ENCODE measurements at regions not wholly inside any gene's neighbourhood (a gene's known extent, or its start where the extent isn't known, plus 50 kb on each side); places are given as distances from the start of the nearest gene placed in this dataset.

DNA sequence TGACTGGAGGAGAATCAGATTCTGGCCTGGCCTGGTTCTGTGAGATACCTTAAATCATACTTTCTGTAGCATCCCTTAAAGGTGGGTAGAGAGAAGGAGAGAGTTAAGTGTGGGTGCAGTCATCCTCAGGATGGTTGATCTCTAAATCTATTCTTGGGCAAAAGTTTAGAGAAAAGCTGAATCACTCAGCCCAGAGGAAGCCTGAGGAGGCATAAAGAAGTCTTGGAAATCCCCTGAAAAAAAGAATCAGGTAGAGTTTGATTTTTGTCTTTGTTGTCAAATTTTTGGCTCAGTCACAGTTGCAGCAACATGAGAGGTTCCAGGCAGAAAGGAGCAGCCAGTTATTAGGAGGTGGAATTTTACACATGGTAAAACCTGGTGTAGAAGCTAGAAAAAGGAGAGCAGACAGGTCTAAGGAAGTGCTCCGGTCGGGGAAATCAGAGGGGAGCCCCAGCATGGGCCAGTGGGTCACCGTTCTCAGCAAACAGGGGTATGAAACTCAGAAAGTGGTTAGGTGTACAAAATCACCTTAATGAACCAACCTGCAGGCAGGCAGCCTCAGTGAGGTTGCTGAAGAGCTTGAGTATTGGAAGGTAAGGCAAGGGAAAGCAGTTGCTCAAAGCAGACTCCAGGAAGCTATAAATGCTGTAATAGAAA, 116.2 kb upstream of the CNTLN start:
- Mint-ChIP-seq H3K4me3 (ENCODE audit: unreplicated experiment) (no peak overlapping the region), H3K27me3 (ENCODE audit: insufficient read depth, unreplicated experiment) (no peaks in the 10 kb centered on the region), H3K36me3 (ENCODE audit: insufficient read depth, unreplicated experiment) (no peaks in the 10 kb centered on the region), H3K4me1 (ENCODE audit: low read depth, unreplicated experiment) (no peaks in the 10 kb centered on the region), H3K9me3 (ENCODE audit: unreplicated experiment) (no peaks in the 10 kb centered on the region), H3K27ac (ENCODE audit: unreplicated experiment) (no peak overlapping the region)
- H3K27me3 ChIP-seq (replicated peaks; ENCODE audit: control insufficient read depth, insufficient read depth, low read length) = no peaks in the 10 kb centered on the region
- TF ChIP-seq, protein P1, sequence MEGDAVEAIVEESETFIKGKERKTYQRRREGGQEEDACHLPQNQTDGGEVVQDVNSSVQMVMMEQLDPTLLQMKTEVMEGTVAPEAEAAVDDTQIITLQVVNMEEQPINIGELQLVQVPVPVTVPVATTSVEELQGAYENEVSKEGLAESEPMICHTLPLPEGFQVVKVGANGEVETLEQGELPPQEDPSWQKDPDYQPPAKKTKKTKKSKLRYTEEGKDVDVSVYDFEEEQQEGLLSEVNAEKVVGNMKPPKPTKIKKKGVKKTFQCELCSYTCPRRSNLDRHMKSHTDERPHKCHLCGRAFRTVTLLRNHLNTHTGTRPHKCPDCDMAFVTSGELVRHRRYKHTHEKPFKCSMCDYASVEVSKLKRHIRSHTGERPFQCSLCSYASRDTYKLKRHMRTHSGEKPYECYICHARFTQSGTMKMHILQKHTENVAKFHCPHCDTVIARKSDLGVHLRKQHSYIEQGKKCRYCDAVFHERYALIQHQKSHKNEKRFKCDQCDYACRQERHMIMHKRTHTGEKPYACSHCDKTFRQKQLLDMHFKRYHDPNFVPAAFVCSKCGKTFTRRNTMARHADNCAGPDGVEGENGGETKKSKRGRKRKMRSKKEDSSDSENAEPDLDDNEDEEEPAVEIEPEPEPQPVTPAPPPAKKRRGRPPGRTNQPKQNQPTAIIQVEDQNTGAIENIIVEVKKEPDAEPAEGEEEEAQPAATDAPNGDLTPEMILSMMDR (IDR thresholded peaks at IDR 0.05; ENCODE audit: insufficient read depth in 1 of 2, low read depth in 1 of 2, low read length in 1 of 2, severe bottlenecking in 1 of 2, unreplicated experiment in 1 of 2) = no peak
- H3K4me3 ChIP-seq (ENCODE audit: low read depth, low read length) = no peak overlapping the region
- no TSS peak for BruUV-seq (replicated peaks)
- ChIA-PET POLR2A (no interaction called here), CTCF (no interaction called here)
- H3K4me1 ChIP-seq = no peaks in the 10 kb centered on the region
- no peak for DNase-seq
- intact Hi-C loops (cut with micrococcal nuclease; ENCODE audit: unreplicated experiment) = no loop called here
- H3K9me3 ChIP-seq = no peaks in the 10 kb centered on the region
- H3K36me3 ChIP-seq (ENCODE audit: control insufficient read depth, insufficient read depth, low read length) = no peaks in the 10 kb centered on the region

DNA sequence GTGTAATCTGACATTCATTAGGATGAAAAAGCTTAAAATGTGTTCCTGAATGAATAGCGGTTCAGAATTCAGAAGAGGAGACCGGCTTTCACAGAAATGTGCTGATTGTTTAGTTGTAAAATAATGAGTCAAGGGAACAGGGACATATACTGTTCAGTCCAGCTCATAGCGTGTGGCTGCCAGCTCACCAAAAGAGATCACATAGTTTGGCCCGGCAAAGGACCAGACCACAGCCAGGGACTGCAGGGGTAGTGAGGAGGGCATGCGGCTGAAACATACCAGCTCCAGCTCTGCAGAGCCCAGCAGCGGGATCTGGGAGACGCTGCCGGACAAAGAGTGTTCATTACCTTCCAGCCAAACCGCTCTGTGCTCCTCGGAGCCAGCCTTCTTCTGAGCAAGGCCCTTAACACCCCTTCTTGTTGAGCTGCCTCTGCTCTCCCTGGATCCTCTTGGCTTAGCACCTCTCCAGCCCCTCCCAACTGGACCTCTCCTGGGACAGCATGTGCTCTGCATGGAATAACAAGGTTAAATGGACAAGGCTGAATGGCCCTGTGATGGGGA, 116.8 kb upstream of the CNTLN start:
- H3K27me3 Mint-ChIP-seq (ENCODE audit: insufficient read depth, unreplicated experiment) = no peaks in the 10 kb centered on the region
- H3K36me3 Mint-ChIP-seq (ENCODE audit: insufficient read depth, unreplicated experiment) = no peaks in the 10 kb centered on the region
- intact Hi-C loops (cut with micrococcal nuclease; ENCODE audit: unreplicated experiment) = no loop called here
- TF ChIP-seq, protein P1 (IDR thresholded peaks at IDR 0.05; ENCODE audit: insufficient read depth in 1 of 2, low read depth in 1 of 2, low read length in 1 of 2, severe bottlenecking in 1 of 2, unreplicated experiment in 1 of 2) = no peak
- no peaks in the 10 kb centered on the region for H3K4me1 Mint-ChIP-seq (ENCODE audit: low read depth, unreplicated experiment)
- DNase-seq = no peak
- Histone ChIP-seq H3K4me3 (ENCODE audit: low read depth, low read length) (no peak overlapping the region), H3K27me3 (replicated peaks; ENCODE audit: control insufficient read depth, insufficient read depth, low read length) (no peaks in the 10 kb centered on the region), H3K36me3 (ENCODE audit: control insufficient read depth, insufficient read depth, low read length) (no peaks in the 10 kb centered on the region), H3K4me1 (no peaks in the 10 kb centered on the region), H3K9me3 (no peaks in the 10 kb centered on the region)
- no peak overlapping the region for H3K4me3 Mint-ChIP-seq (ENCODE audit: unreplicated experiment)
- no peaks in the 10 kb centered on the region for H3K9me3 Mint-ChIP-seq (ENCODE audit: unreplicated experiment)
- BruUV-seq (replicated peaks) = no TSS peak
- POLR2A ChIA-PET = no interaction called here
- H3K27ac Mint-ChIP-seq (ENCODE audit: unreplicated experiment) = no peak overlapping the region
- CTCF ChIA-PET = no interaction called here

DNA sequence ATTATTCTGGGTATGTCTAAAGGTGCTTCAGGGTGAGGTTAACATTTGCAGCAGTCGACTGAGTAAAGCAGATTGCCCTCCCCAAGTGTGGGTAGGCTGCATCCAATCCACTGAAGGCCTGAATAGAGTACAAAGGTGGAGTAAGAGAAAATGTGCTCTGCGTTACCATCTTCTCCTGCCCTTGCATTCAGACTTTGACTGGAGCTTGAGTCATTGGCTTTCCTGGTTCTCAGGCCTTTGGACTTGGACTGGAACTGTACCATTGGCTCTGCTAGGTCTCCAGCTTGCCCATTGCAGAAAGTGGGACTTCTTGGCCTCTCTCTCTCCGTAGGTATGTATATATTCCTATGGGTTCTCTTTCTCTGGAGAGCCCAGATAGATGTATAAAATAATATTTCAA, 120.9 kb upstream of the CNTLN start:
- Mint-ChIP-seq H3K27ac (ENCODE audit: unreplicated experiment) (no peak overlapping the region), H3K9me3 (ENCODE audit: unreplicated experiment) (no peaks in the 10 kb centered on the region), H3K27me3 (ENCODE audit: insufficient read depth, unreplicated experiment) (no peaks in the 10 kb centered on the region), H3K4me3 (ENCODE audit: unreplicated experiment) (no peak overlapping the region), H3K36me3 (ENCODE audit: insufficient read depth, unreplicated experiment) (no peaks in the 10 kb centered on the region), H3K4me1 (ENCODE audit: low read depth, unreplicated experiment) (no peaks in the 10 kb centered on the region)
- BruUV-seq (replicated peaks) = no TSS peak
- Histone ChIP-seq H3K4me3 (ENCODE audit: low read depth, low read length) (no peak overlapping the region), H3K27me3 (replicated peaks; ENCODE audit: control insufficient read depth, insufficient read depth, low read length) (no peaks in the 10 kb centered on the region), H3K9me3 (no peaks in the 10 kb centered on the region), H3K36me3 (ENCODE audit: control insufficient read depth, insufficient read depth, low read length) (no peaks in the 10 kb centered on the region), H3K4me1 (no peaks in the 10 kb centered on the region)
- CTCF ChIA-PET = no interaction called here
- POLR2A ChIA-PET = no interaction called here
- intact Hi-C loops (cut with micrococcal nuclease; ENCODE audit: unreplicated experiment) = no loop called here
- DNase-seq = no peak
- TF ChIP-seq, protein P1 (IDR thresholded peaks at IDR 0.05; ENCODE audit: insufficient read depth in 1 of 2, low read depth in 1 of 2, low read length in 1 of 2, severe bottlenecking in 1 of 2, unreplicated experiment in 1 of 2) = no peak

All from Caco-2 (cell line).